Ishikawa (cell line): ENCODE measurements at regions not wholly inside any gene's neighbourhood (a gene's known extent, or its start where the extent isn't known, plus 50 kb on each side); places are given as distances from the start of the nearest gene placed in this dataset.

Experiments used
- CEBPB ChIP-seq: IDR thresholded peaks from 2 replicates; pipeline ENCODE4 v1.6.1; 2012
- CREB1 ChIP-seq: IDR thresholded peaks from 2 replicates; pipeline ENCODE4 v1.6.1; 2012; ENCODE audit warnings: low read depth
- EGR1 ChIP-seq: IDR thresholded peaks from 2 replicates; pipeline ENCODE4 v1.6.1; 2012
- EP300 ChIP-seq: IDR thresholded peaks from 2 replicates; pipeline ENCODE4 v1.6.1; 2012; ENCODE audit warnings: borderline replicate concordance
- FOXM1 ChIP-seq: IDR thresholded peaks from 2 replicates; pipeline ENCODE4 v1.6.1; 2012; ENCODE audit warnings: low read depth, borderline replicate concordance
- MAX ChIP-seq: IDR thresholded peaks from 2 replicates; pipeline ENCODE4 v1.6.1; 2012
- NFIC ChIP-seq: IDR thresholded peaks from 2 replicates; pipeline ENCODE4 v1.6.1; 2012
- RAD21 ChIP-seq: IDR thresholded peaks from 2 replicates; pipeline ENCODE4 v1.6.1; 2012; ENCODE audit warnings: low read depth
- REST ChIP-seq: IDR thresholded peaks from 2 replicates; pipeline ENCODE4 v1.6.1; 2012; ENCODE audit warnings: low read depth, mild to moderate bottlenecking
- TAF1 ChIP-seq: IDR thresholded peaks from 2 replicates; pipeline ENCODE4 v1.6.1; 2012; ENCODE audit warnings: low read depth, mild to moderate bottlenecking
- TCF12 ChIP-seq: IDR thresholded peaks from 2 replicates; pipeline ENCODE4 v1.6.1; 2012; ENCODE audit warnings: low read depth
- TEAD4 ChIP-seq: IDR thresholded peaks from 2 replicates; pipeline ENCODE4 v1.6.1; 2012
- USF1 ChIP-seq: IDR thresholded peaks from 2 replicates; pipeline ENCODE4 v1.6.1; 2012
- YY1 ChIP-seq: IDR thresholded peaks from 2 replicates; pipeline ENCODE4 v1.6.1; 2012; ENCODE audit warnings: low read depth
- ZBTB7A ChIP-seq: IDR thresholded peaks from 2 replicates; pipeline ENCODE4 v1.6.1; 2012; ENCODE audit warnings: low read depth

- TF ChIP-seq NFIC (no peak), YY1 (no peak), TEAD4 (no peak), FOXM1 (no peak)
These were observed 669.0 kb downstream of the ACTL7B start for GRCh38 chr9:108186642-108187395.

GRCh38 chr9:108185613-108186012, 670.2 kb downstream of the ACTL7B start:
- no peak for TF ChIP-seq EP300
- TF ChIP-seq EGR1 = no peak
- no peak for TF ChIP-seq RAD21
- TF ChIP-seq YY1 = no peak
- no peak for TF ChIP-seq CREB1
- TF ChIP-seq REST = no peak
- TF ChIP-seq MAX = no peak
- TF ChIP-seq TEAD4 = no peak
- no peak for TF ChIP-seq TAF1
- TF ChIP-seq FOXM1 = no peak
- TF ChIP-seq TCF12 = no peak
- no peak for TF ChIP-seq CEBPB
- TF ChIP-seq ZBTB7A = no peak
- TF ChIP-seq NFIC = no peak
- TF ChIP-seq USF1 = no peak

GRCh38 chr9:108184941-108185340, 670.8 kb downstream of the ACTL7B start:
- TF ChIP-seq CREB1 (no peak), CEBPB (no peak), REST (no peak), EGR1 (no peak), TAF1 (no peak), YY1 (no peak), FOXM1 (no peak), MAX (no peak), ZBTB7A (no peak), NFIC (no peak), EP300 (no peak), TEAD4 (no peak), TCF12 (no peak), RAD21 (no peak), USF1 (no peak)

GRCh38 chr9:108184009-108184408, 671.8 kb downstream of the ACTL7B start:
- TF ChIP-seq NFIC (no peak), YY1 (no peak), FOXM1 (no peak), EP300 (no peak), TCF12 (no peak), RAD21 (no peak)

- TF ChIP-seq ZBTB7A (no peak), CEBPB (no peak), EP300 (no peak), CREB1 (no peak), TEAD4 (no peak), FOXM1 (no peak), EGR1 (no peak), NFIC (no peak)
These were observed 672.8 kb downstream of the ACTL7B start for GRCh38 chr9:108182950-108183381.

GRCh38 chr9:108182270-108182669, 673.5 kb downstream of the ACTL7B start:
- TF ChIP-seq REST = no peak
- TF ChIP-seq ZBTB7A = no peak
- no peak for TF ChIP-seq MAX
- no peak for TF ChIP-seq CEBPB
- TF ChIP-seq TEAD4 = no peak
- no peak for TF ChIP-seq TAF1
- no peak for TF ChIP-seq USF1
- no peak for TF ChIP-seq TCF12
- TF ChIP-seq EP300 = no peak
- no peak for TF ChIP-seq FOXM1
